ENCODE measurements at regions not wholly inside any gene's neighbourhood (a gene's known extent, or its start where the extent isn't known, plus 50 kb on each side); places are given as distances from the start of the nearest gene placed in this dataset.
"Not testable (repeated sequence)": the region's sequence is repeated elsewhere in the genome, so short reads cannot be mapped to it uniquely, and the experiment has no call there.

DNA sequence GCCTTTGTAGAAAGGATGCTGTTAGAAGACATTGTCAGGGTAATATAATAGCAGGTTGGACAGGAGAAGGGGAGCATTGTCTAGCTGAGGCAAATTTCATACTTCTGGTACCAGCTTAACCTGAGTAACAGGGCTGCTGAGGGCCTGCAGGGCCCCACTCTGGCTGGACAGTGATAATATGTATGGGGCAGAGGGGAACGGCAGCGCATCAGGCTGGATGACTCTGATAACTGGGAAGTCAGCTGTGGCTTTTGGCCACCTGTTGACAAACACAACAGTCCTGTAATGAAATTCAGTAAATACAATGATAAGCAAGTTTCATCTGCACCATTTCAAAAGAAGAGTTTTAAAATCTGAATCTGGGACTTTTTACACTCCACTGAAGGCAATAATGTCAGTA, 259.9 kb upstream of the CNR1 start:
- H3K9me3 ChIP-seq (ENCODE audit: insufficient read depth, low read depth) = no peaks in the 10 kb centered on the region
- no peaks in the 10 kb centered on the region for H4K20me1 ChIP-seq (ENCODE audit: insufficient read depth)
- H3K27ac ChIP-seq = no peak overlapping the region
- no peak overlapping the region for H3K4me2 ChIP-seq
- BruUV-seq (replicated peaks) = no TSS peak
- H3K4me3 ChIP-seq = no peak overlapping the region
- no peaks in the 10 kb centered on the region for H3K79me2 ChIP-seq (ENCODE audit: low read depth)
- no peaks in the 10 kb centered on the region for H3K36me3 ChIP-seq (ENCODE audit: low read depth)
- DNase-seq = no peak
- intact Hi-C loops (cut with micrococcal nuclease; ENCODE audit: unreplicated experiment) = no loop called here
- no peaks in the 10 kb centered on the region for H3F3A ChIP-seq (ENCODE audit: insufficient read depth, low read depth)
- ChIA-PET POLR2A (ENCODE audit: unreplicated experiment) (no interaction called here), CTCF (no interaction called here)
- H3K9me2 ChIP-seq (ENCODE audit: insufficient read depth) = no peaks in the 10 kb centered on the region
- no peak overlapping the region for H2AFZ ChIP-seq
- no peaks in the 10 kb centered on the region for H3K4me1 ChIP-seq (replicated peaks; ENCODE audit: insufficient read depth)
- peaks cover 3% of the 10 kb centered on the region; the same call in 1 of the 2 replicates for H3K27me3 ChIP-seq (ENCODE audit: insufficient read depth, low read depth)
- TF ChIP-seq, protein P1, sequence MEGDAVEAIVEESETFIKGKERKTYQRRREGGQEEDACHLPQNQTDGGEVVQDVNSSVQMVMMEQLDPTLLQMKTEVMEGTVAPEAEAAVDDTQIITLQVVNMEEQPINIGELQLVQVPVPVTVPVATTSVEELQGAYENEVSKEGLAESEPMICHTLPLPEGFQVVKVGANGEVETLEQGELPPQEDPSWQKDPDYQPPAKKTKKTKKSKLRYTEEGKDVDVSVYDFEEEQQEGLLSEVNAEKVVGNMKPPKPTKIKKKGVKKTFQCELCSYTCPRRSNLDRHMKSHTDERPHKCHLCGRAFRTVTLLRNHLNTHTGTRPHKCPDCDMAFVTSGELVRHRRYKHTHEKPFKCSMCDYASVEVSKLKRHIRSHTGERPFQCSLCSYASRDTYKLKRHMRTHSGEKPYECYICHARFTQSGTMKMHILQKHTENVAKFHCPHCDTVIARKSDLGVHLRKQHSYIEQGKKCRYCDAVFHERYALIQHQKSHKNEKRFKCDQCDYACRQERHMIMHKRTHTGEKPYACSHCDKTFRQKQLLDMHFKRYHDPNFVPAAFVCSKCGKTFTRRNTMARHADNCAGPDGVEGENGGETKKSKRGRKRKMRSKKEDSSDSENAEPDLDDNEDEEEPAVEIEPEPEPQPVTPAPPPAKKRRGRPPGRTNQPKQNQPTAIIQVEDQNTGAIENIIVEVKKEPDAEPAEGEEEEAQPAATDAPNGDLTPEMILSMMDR (conservative IDR thresholded peaks at IDR 0.05) = no peak
- no peak for TF ChIP-seq EZH2 (IDR thresholded peaks at IDR 0.05; ENCODE audit: low read depth)

GRCh38 chr6:88422831-88423230, 256.7 kb upstream of the CNR1 start:
- intact Hi-C loops (cut with micrococcal nuclease; ENCODE audit: unreplicated experiment) = no loop called here
- no peak for DNase-seq
- Histone ChIP-seq H3K79me2 (ENCODE audit: low read depth) (no peaks in the 10 kb centered on the region), H3K4me1 (replicated peaks; ENCODE audit: insufficient read depth) (no peaks in the 10 kb centered on the region), H2AFZ (no peak overlapping the region), H3K4me2 (no peak overlapping the region), H3K27ac (no peak overlapping the region), H3K9me3 (ENCODE audit: insufficient read depth, low read depth) (no peaks in the 10 kb centered on the region), H3K9me2 (ENCODE audit: insufficient read depth) (no peaks in the 10 kb centered on the region), H3F3A (ENCODE audit: insufficient read depth, low read depth) (no peaks in the 10 kb centered on the region), H4K20me1 (ENCODE audit: insufficient read depth) (no peaks in the 10 kb centered on the region), H3K36me3 (ENCODE audit: low read depth) (no peaks in the 10 kb centered on the region), H3K27me3 (ENCODE audit: insufficient read depth, low read depth) (peaks cover 3% of the 10 kb centered on the region; the same call in 1 of the 2 replicates), H3K4me3 (no peak overlapping the region)
- no TSS peak for BruUV-seq (replicated peaks)
- TF ChIP-seq EZH2 (IDR thresholded peaks at IDR 0.05; ENCODE audit: low read depth) = no peak
- TF ChIP-seq, protein P1 (conservative IDR thresholded peaks at IDR 0.05) = no peak
- POLR2A ChIA-PET (ENCODE audit: unreplicated experiment) = no interaction called here
- CTCF ChIA-PET = interaction anchor here (0.7 kb wide), 1 partner anchor 393 kb away, joined by 6 read pairs; no protein-coding TSS in a partner anchor

DNA sequence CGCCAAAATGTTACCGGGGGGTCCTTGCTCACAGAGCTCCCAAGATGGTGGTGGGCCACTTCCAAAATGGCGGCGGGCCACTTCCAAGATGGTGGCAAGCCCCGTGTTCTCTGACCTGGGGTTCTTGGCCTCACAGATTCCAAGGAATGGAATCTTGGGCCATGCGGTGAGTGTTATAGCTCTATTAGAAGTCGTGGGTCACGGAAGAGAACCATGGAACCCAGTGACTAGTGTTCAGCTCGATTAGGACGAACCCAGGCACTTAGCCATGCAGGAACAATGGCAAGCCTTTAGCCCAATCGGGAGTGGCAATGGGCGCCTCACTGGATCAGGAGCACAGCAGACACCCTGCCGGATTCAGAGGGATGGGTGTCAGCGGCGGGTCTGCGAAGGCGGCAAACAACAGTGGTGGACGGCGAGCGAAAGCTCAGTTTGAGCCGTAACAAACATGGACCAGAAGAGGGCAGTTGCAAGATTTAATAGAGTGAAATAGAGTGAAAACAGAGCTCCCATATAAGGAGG, 254.9 kb upstream of the CNR1 start:
- CTCF ChIA-PET; H3K36me3 ChIP-seq (ENCODE audit: low read depth); H3K9me3 ChIP-seq (ENCODE audit: insufficient read depth, low read depth); POLR2A ChIA-PET (ENCODE audit: unreplicated experiment); intact Hi-C loops (cut with micrococcal nuclease; ENCODE audit: unreplicated experiment); H4K20me1 ChIP-seq (ENCODE audit: insufficient read depth); H3K4me2 ChIP-seq; BruUV-seq (replicated peaks); H2AFZ ChIP-seq; H3K4me1 ChIP-seq (replicated peaks; ENCODE audit: insufficient read depth); H3K27me3 ChIP-seq (ENCODE audit: insufficient read depth, low read depth); H3F3A ChIP-seq (ENCODE audit: insufficient read depth, low read depth); H3K9me2 ChIP-seq (ENCODE audit: insufficient read depth); H3K79me2 ChIP-seq (ENCODE audit: low read depth); DNase-seq; H3K4me3 ChIP-seq; H3K27ac ChIP-seq: not testable (repeated sequence)

- H3K79me2 ChIP-seq (ENCODE audit: low read depth); H4K20me1 ChIP-seq (ENCODE audit: insufficient read depth); H3K4me2 ChIP-seq; H3F3A ChIP-seq (ENCODE audit: insufficient read depth, low read depth); H3K27me3 ChIP-seq (ENCODE audit: insufficient read depth, low read depth); H3K27ac ChIP-seq; DNase-seq; H3K9me2 ChIP-seq (ENCODE audit: insufficient read depth); BruUV-seq (replicated peaks); H3K4me1 ChIP-seq (replicated peaks; ENCODE audit: insufficient read depth); H3K9me3 ChIP-seq (ENCODE audit: insufficient read depth, low read depth); POLR2A ChIA-PET (ENCODE audit: unreplicated experiment); H3K36me3 ChIP-seq (ENCODE audit: low read depth); H3K4me3 ChIP-seq; H2AFZ ChIP-seq; intact Hi-C loops (cut with micrococcal nuclease; ENCODE audit: unreplicated experiment); CTCF ChIA-PET: not testable (repeated sequence)
Observed at GRCh38 chr6:88418921-88419810, 253.0 kb upstream of the CNR1 start.

DNA sequence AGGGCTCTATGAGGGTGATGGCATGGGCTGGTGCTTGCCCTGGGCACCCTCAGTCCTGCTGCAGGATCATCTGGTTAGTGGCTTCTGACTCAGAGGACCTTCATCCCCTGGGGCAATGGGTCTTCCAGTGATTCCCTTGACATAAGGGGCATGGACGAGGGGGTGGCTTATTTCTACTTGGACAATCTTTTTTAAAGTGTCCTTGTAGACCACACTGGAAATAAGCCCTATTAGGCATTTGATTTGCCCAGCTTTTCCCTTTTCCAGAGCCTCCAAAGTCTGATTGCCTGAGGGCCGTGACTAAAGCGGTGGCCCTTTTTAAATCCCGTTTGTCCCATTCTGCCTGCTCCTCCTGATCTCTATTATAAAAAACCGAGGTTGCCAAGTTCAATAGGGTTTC, 251.2 kb upstream of the CNR1 start:
- H3K9me2 ChIP-seq (ENCODE audit: insufficient read depth); DNase-seq; H3K4me3 ChIP-seq; H3K4me1 ChIP-seq (replicated peaks; ENCODE audit: insufficient read depth); H3K9me3 ChIP-seq (ENCODE audit: insufficient read depth, low read depth); H3F3A ChIP-seq (ENCODE audit: insufficient read depth, low read depth); H3K27ac ChIP-seq; H3K79me2 ChIP-seq (ENCODE audit: low read depth); H3K36me3 ChIP-seq (ENCODE audit: low read depth); H2AFZ ChIP-seq; H4K20me1 ChIP-seq (ENCODE audit: insufficient read depth); CTCF ChIA-PET; intact Hi-C loops (cut with micrococcal nuclease; ENCODE audit: unreplicated experiment); H3K4me2 ChIP-seq; H3K27me3 ChIP-seq (ENCODE audit: insufficient read depth, low read depth); BruUV-seq (replicated peaks); POLR2A ChIA-PET (ENCODE audit: unreplicated experiment): not testable (repeated sequence)
